ENCODE measurements at regions not wholly inside any gene's neighbourhood (a gene's known extent, or its start where the extent isn't known, plus 50 kb on each side); places are given as distances from the start of the nearest gene placed in this dataset.

DNA sequence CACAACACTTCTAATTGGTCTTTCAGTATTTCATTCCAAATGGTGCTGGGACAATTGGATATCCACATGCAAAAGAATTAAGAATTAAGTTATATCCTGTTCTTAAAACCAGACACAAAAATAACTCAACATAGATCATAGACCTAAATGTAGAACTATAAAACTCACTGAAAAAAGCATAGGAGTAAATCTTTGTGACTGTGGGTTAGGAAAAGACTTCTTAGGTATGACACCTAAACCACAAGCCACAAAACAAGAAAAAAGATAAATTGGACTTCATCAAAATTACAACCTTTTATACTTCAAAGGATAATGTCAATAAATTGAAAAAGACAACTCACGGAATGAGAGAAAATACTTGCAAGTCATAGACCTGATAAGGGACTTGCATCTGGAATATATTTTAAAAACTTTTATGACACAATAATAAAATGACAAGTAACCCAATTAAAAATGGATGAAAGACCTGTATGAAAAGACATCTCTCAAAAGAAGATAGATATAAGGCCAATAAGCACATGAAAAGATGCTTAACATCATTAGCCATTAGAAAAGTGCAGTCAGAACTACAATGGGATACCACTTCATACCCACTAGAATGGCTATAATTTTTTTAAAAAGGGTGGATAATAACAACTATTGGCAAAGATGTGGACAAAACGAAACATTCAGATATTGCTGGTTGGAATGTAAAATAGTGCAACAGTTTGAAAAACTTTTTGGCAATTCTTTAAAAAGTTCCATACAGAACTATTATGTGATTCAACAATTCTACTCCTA is 72.5 kb upstream of the SLC38A4 start:
- TF ChIP-seq CTCF (IDR thresholded peaks at IDR 0.05): no peak
- H3K9me3 ChIP-seq: no peaks in the 10 kb centered on the region
- H3K27ac ChIP-seq: peak overlapping the region; percentile 42
- DNase-seq (no peak), ATAC-seq (no peak)
- intact Hi-C loops (cut with DNase I): loop anchor here in 1 of 2 donors (2.0 kb wide), 1 partner anchor 16 kb away; no protein-coding TSS in a partner anchor
- H3K4me1 ChIP-seq: no peaks in the 10 kb centered on the region
- H3K36me3 ChIP-seq (ENCODE audit: insufficient read depth in 1 of 2, low read depth in 1 of 2): no peaks in the 10 kb centered on the region
- no peaks in the 10 kb centered on the region for H3K27me3 ChIP-seq (ENCODE audit: insufficient read depth in 3 of 3, low read length in 2 of 3)
- WGBS, 3 donors: 67 to 85% (median 85%) methylated on average over 2 of the region's 2 CpGs
- no peak overlapping the region for H3K4me3 ChIP-seq

DNA sequence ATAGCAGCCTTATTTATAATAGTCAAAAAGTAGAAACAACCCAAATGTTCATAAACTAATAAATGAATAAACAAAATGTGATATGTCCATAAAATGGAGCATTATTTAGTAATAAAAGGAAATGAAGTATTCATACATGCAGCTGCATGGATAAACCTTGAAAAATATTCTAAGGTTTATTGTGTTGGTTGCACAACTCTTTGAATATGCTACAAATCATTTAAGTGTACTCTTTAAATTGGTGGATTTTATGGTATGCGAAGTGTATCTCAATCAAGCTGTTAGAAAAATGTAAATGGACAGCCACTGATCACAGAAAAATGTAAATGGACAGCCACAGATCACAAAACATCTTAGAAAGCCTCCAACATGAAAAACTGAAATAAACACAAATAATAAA is 73.2 kb upstream of the SLC38A4 start:
- DNase-seq: no peak
- no peak for ATAC-seq
- WGBS, 3 donors: 46 to 94% (median 93%) methylated on average over 1 of the region's 1 CpG
- Histone ChIP-seq H3K4me3 (no peak overlapping the region), H3K27ac (no peak overlapping the region), H3K4me1 (no peaks in the 10 kb centered on the region), H3K36me3 (ENCODE audit: insufficient read depth in 1 of 2, low read depth in 1 of 2) (no peaks in the 10 kb centered on the region), H3K9me3 (no peaks in the 10 kb centered on the region), H3K27me3 (ENCODE audit: insufficient read depth in 3 of 3, low read length in 2 of 3) (no peaks in the 10 kb centered on the region)
- TF ChIP-seq CTCF (IDR thresholded peaks at IDR 0.05): no peak
- intact Hi-C loops (cut with DNase I): loop anchor here in 1 of 2 donors (2.0 kb wide), 1 partner anchor 16 kb away; no protein-coding TSS in a partner anchor

DNA sequence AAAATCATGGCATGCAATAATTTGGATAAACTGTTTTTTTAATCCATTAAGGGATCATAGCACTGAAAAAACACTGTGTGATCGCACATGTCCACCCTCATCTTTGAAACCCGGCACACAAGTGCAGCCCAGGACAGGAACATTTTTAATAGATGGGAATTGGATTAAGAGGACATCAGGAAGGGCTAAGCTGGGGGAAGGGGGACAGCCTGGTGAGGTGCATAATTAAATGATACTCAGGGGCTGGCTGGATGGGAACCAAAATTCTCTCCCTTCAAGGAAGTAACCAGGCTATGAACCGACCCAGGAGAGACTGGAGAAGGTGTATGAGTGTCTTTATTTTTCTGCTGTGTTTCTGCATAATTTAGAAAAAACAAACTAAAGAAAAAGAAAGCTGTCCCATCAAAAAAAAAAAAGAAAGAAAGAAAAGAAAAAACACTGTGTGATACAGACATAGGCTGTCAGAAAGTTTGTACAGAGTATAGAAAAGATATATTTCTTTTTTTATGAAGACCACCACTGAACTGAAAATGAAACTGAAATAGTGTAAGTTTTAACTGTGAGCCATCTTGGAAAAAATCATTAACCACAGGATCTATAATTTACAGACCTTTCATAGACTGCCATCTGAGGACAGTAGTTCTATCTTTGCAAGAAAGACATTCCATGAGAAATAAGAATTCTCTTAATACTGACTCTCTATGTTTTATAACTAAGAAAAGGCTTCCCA is 75.1 kb upstream of the SLC38A4 start:
- intact Hi-C loops (cut with DNase I): no loop called here
- 74 to 78% (median 74%) methylated on average over 3 of the region's 3 CpGs for WGBS, 3 donors
- Histone ChIP-seq H3K36me3 (ENCODE audit: insufficient read depth in 1 of 2, low read depth in 1 of 2) (no peaks in the 10 kb centered on the region), H3K9me3 (no peaks in the 10 kb centered on the region), H3K4me3 (peak overlapping the region; percentile 26), H3K4me1 (no peaks in the 10 kb centered on the region), H3K27me3 (ENCODE audit: insufficient read depth in 3 of 3, low read length in 2 of 3) (no peaks in the 10 kb centered on the region), H3K27ac (peak overlapping the region; percentile 32)
- ATAC-seq (no peak), DNase-seq (no peak)
- no peak for TF ChIP-seq CTCF (IDR thresholded peaks at IDR 0.05)

DNA sequence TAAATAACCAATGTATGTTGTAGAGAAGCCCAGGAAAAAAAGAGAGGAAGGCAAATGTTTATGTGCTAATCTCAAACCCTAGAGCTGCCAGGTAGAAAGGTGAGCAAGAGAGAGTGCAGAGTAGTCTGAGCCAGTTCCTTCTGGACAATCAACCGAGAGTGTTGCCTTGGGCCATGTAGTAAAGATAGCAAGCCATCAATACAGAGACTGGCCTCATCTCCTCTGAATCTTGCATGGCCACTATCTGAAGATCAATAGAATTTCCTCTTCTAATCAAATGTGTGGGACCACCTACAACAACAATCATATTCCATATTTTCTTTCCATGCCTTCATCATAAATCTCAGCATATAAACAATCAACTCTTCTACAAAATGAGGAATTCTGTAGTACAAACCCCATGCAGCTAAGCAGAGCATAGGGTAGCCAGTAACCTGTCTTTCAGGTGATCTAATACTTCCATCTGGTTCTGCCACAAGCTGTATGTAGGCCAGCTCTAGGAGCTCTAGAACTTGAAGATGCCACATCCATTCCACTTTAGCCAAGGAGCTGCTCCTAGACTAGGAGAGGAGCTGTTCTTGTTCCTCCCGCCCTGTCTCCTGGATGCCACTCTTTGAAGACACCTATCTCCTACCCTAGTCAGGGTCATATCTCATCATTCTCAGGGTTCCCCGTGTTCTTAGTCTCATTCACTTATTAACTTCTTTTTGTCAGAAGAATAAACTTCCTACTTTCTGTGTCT is 75.8 kb upstream of the SLC38A4 start:
- Histone ChIP-seq H3K4me3 (peak overlapping the region; percentile 26), H3K27me3 (ENCODE audit: insufficient read depth in 3 of 3, low read length in 2 of 3) (no peaks in the 10 kb centered on the region), H3K36me3 (ENCODE audit: insufficient read depth in 1 of 2, low read depth in 1 of 2) (no peaks in the 10 kb centered on the region), H3K4me1 (no peaks in the 10 kb centered on the region), H3K27ac (peak overlapping the region; percentile 32), H3K9me3 (no peaks in the 10 kb centered on the region)
- DNase-seq (no peak), ATAC-seq (no peak)
- whole genome bisulfite sequencing, 3 donors: 30 to 86% (median 70%) methylated on average over 3 of the region's 3 CpGs
- TF ChIP-seq CTCF (IDR thresholded peaks at IDR 0.05): no peak
- intact Hi-C loops (cut with DNase I): no loop called here

Data from psoas muscle (tissue), 7 donors.